ENCODE measurements at regions not wholly inside any gene's neighbourhood (a gene's known extent, or its start where the extent isn't known, plus 50 kb on each side); places are given as distances from the start of the nearest gene placed in this dataset.

DNA sequence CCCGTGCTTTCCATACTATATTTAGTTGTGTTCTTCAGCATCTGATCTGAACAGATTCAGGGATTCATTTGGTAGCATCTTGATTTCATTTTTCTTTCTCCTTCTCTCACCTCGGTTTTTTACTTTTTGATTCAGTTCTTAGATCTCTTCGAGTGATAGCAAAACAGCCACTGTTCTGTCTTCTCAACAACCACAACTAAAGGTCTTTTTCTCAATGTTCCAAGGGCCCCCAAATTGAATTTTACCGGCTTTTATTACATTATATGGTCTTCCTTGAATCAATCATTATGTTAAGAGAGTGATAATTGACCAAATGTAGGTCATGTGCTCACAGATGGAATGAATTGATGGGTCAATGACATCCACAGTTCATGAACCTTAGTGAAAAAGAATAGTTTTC, 164.5 kb upstream of the LMNTD1 start:
- Histone ChIP-seq H3K36me3 (no peaks in the 10 kb centered on the region), H3K9me3 (no peaks in the 10 kb centered on the region), H3K27ac (no peak overlapping the region), H3K4me1 (no peaks in the 10 kb centered on the region), H3K4me3 (no peak overlapping the region), H3K27me3 (no peaks in the 10 kb centered on the region)
- TF ChIP-seq, protein P1, sequence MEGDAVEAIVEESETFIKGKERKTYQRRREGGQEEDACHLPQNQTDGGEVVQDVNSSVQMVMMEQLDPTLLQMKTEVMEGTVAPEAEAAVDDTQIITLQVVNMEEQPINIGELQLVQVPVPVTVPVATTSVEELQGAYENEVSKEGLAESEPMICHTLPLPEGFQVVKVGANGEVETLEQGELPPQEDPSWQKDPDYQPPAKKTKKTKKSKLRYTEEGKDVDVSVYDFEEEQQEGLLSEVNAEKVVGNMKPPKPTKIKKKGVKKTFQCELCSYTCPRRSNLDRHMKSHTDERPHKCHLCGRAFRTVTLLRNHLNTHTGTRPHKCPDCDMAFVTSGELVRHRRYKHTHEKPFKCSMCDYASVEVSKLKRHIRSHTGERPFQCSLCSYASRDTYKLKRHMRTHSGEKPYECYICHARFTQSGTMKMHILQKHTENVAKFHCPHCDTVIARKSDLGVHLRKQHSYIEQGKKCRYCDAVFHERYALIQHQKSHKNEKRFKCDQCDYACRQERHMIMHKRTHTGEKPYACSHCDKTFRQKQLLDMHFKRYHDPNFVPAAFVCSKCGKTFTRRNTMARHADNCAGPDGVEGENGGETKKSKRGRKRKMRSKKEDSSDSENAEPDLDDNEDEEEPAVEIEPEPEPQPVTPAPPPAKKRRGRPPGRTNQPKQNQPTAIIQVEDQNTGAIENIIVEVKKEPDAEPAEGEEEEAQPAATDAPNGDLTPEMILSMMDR (IDR thresholded peaks at IDR 0.05): no peak
- TF ChIP-seq POLR2AphosphoS5 (IDR thresholded peaks at IDR 0.05; ENCODE audit: insufficient read depth in 1 of 2, low read depth in 1 of 2): no peak
- no peak for TF ChIP-seq POLR2A (IDR thresholded peaks at IDR 0.05)
- DNase-seq (ENCODE audit: extremely low spot score in 2 of 2): no peak
- intact Hi-C loops (cut with DNase I): no loop called here

DNA sequence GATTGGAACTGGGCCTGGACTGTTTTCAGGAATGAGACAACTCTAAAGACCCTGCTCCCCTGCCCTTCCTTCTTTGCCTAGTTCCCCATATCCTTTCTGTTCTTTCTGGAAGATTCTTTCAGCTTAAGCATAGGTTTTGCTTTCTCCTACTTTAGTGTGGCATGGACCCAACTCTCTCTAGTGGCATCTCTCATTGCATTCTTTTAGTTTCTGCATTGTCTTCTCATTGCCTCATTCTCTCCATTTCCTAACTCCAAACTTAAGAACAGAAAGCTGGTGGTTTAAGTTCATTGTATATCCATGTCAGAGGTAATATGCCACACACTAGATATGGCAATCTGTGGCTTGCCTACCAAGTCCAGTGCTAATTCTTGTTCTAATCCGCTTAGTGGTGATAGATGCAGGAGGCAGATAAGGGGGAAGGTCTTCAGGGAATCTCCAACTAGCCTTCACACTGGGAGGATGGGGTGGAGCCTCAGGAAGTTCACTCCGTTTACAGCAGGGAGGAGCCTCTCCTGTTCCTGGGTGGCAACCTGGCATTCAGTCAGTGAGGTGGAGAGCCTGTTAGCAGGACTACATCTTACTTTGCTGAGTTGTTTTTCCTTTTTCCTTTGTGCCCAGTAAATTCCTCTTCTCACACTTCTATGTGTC, 165.1 kb upstream of the LMNTD1 start:
- Histone ChIP-seq H3K27ac (no peak overlapping the region), H3K27me3 (no peaks in the 10 kb centered on the region), H3K36me3 (no peaks in the 10 kb centered on the region), H3K4me1 (peaks cover 2% of the 10 kb centered on the region), H3K9me3 (no peaks in the 10 kb centered on the region), H3K4me3 (no peak overlapping the region)
- intact Hi-C loops (cut with DNase I): no loop called here
- no peak for TF ChIP-seq POLR2A (IDR thresholded peaks at IDR 0.05)
- TF ChIP-seq, protein P1 (IDR thresholded peaks at IDR 0.05): no peak
- TF ChIP-seq POLR2AphosphoS5 (IDR thresholded peaks at IDR 0.05; ENCODE audit: insufficient read depth in 1 of 2, low read depth in 1 of 2): no peak
- DNase-seq (ENCODE audit: extremely low spot score in 2 of 2): no peak

DNA sequence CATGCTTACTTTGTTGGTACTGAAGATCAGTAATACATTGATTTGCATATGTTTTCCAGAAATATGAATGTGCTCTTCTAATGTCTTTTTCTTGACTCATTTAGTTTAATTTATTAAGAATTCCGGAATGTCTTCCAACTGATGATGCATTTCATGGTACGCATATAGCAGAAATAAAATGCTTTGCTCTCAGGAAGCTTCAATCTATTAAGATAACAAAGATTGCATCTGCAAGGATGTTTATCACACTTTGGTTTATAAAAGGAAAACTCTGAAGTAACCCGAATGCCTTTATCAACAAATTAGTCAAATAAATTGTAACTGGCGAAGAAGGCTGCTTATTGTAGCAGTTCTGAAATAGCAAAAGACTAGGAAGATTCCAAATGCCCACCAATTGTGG, 166.4 kb upstream of the LMNTD1 start:
- Histone ChIP-seq H3K4me1 (peaks cover 14% of the 10 kb centered on the region), H3K4me3 (no peak overlapping the region), H3K27ac (no peak overlapping the region), H3K9me3 (no peaks in the 10 kb centered on the region), H3K36me3 (no peaks in the 10 kb centered on the region), H3K27me3 (no peaks in the 10 kb centered on the region)
- intact Hi-C loops (cut with DNase I): no loop called here
- TF ChIP-seq, protein P1 (IDR thresholded peaks at IDR 0.05): no peak
- no peak for TF ChIP-seq POLR2A (IDR thresholded peaks at IDR 0.05)
- no peak for TF ChIP-seq POLR2AphosphoS5 (IDR thresholded peaks at IDR 0.05; ENCODE audit: insufficient read depth in 1 of 2, low read depth in 1 of 2)
- DNase-seq (ENCODE audit: extremely low spot score in 2 of 2): no peak

DNA sequence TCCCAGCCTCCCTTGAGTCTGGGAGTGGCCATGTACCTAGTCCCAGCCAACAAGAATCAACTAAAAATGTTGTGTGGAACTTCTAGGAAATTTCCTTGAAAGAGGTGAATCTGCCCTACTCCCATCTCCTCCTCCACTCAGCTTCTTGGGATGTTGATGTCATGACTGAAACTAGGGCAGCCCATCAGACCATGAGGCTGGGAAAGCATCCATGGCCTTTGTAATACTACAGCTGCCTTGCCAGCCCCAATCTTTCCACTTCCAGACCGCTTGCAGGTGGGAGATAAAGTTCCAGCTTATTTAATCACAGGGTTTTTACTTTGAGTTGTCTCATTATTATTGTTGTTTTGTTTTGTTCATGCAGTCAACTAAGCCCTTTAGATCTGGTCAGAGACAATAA, 170.3 kb upstream of the LMNTD1 start:
- intact Hi-C loops (cut with DNase I): no loop called here
- Histone ChIP-seq H3K9me3 (no peaks in the 10 kb centered on the region), H3K4me3 (no peak overlapping the region), H3K27ac (no peak overlapping the region), H3K27me3 (no peaks in the 10 kb centered on the region), H3K36me3 (no peaks in the 10 kb centered on the region), H3K4me1 (peaks cover 27% of the 10 kb centered on the region)
- TF ChIP-seq POLR2A (IDR thresholded peaks at IDR 0.05) (no peak), POLR2AphosphoS5 (IDR thresholded peaks at IDR 0.05; ENCODE audit: insufficient read depth in 1 of 2, low read depth in 1 of 2) (no peak)
- TF ChIP-seq, protein P1 (IDR thresholded peaks at IDR 0.05): no peak
- no peak for DNase-seq (ENCODE audit: extremely low spot score in 2 of 2)

DNA sequence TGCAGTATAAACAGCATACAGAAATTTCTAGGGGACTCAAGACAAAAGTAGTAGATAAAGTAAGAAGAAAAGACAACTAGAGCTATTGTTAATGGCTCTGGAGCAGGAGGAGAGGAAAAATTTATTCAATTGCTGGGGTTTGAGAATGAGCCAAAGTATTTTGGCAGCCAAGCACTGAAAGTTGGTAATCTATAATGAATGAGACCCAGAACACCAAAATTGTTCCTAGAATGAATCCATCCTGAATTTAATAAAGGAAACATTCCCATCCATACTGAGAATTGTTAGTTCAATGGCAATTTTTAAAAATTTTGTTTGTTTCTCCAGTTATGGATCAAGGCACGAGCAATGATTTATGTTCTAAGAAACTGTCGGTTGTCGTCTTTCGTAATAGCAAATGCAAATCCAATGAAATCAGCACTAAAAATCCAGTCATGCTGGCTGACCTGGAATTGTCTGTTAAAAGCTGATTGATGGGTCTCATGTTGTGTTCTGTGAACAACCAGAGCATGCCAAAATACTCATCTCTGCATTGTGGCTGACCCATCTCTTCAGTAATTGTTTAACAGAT, 170.9 kb upstream of the LMNTD1 start:
- H3K27me3 ChIP-seq: no peaks in the 10 kb centered on the region
- H3K27ac ChIP-seq: peak overlapping the region; percentile 42
- TF ChIP-seq POLR2A (IDR thresholded peaks at IDR 0.05) (no peak), POLR2AphosphoS5 (IDR thresholded peaks at IDR 0.05; ENCODE audit: insufficient read depth in 1 of 2, low read depth in 1 of 2) (peak in 1 of 2 donors; percentile 74)
- peaks cover 27% of the 10 kb centered on the region for H3K4me1 ChIP-seq
- intact Hi-C loops (cut with DNase I): no loop called here
- no peak overlapping the region for H3K4me3 ChIP-seq
- no peaks in the 10 kb centered on the region for H3K9me3 ChIP-seq
- DNase-seq (ENCODE audit: extremely low spot score in 2 of 2): no peak
- no peaks in the 10 kb centered on the region for H3K36me3 ChIP-seq
